GM08714 (cell line): ENCODE measurements at regions not wholly inside any gene's neighbourhood (a gene's known extent, or its start where the extent isn't known, plus 50 kb on each side); places are given as distances from the start of the nearest gene placed in this dataset.
"Not testable (repeated sequence)": the region's sequence is repeated elsewhere in the genome, so short reads cannot be mapped to it uniquely, and the experiment has no call there.

Experiments
- H3K4me3 ChIP-seq: fragments of 200-500 bp; sonication (Bioruptor generic); 2 replicates; pipeline ENCODE4 v1.5.1; 2014; ENCODE audit warnings: mild to moderate bottlenecking, low read length, inconsistent platforms
- ZNF274 ChIP-seq: IDR thresholded peaks from 2 replicates; pipeline ENCODE4 v1.6.1; 2012; ENCODE audit warnings: mild to moderate bottlenecking, low read depth, low read length

DNA sequence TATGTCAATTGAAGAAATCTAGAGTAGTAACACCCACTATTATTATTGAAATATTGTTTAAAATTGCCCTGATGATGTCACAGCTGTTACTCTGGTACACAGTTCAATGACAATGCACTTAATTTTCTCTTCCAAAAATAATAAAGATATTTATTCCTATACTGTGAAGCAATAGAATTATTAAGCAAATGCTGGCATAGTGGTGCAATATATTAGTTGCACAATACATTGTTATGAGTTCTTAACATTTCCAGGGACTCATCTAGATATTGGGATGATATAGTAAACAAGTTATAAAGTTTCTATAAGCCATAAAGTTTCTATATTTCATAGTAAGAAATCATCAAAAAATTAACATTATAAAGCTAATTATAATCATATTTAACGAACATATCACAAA, 897.8 kb downstream of the LRFN5 start:
- no peak overlapping the region for H3K4me3 ChIP-seq
- TF ChIP-seq ZNF274, result no peak

DNA sequence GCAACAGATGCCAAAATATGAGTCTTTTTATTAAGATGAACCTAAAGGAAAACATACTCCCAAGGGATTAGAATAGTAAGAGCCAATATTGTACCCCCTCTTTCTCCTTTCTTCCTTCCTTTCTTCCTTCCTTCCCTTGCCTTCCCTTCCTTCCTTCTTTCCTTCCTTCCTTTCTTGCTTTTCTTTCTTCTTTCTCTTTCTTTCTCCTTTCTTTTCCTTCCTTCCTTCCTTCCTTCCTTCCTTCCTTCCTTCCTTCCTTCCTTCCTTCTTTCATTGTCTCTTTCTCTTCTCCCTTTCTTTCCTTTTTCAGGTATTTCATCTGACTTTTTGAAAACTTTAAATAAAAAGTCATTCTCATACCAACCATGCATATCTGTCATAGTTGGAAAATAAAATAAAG, 892.5 kb downstream of the LRFN5 start:
- H3K4me3 ChIP-seq, result no peak overlapping the region
- no peak for TF ChIP-seq ZNF274

DNA sequence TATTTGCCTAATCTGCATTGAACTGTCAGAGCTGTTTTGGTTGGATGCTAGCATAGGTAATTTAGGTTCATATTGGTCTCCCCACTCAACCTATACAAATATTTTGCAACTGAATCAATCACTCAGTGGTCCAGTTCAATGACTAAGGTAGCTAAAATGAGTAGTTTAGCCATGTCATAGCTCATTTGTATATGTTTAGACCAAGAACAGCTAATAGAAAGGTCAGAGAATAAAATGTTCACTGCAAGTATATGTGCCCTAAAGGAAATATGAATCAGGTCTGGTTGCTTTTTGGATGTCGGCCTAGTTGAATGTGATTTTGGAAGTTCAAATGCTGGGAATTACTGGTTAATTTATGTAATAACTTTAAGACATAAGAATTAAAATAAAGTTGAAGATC, 883.9 kb downstream of the LRFN5 start:
- TF ChIP-seq ZNF274, result no peak
- no peak overlapping the region for H3K4me3 ChIP-seq

GRCh38 chr14:42488965-42489364, 882.3 kb downstream of the LRFN5 start:
- H3K4me3 ChIP-seq, result no peak overlapping the region
- TF ChIP-seq ZNF274, result no peak

DNA sequence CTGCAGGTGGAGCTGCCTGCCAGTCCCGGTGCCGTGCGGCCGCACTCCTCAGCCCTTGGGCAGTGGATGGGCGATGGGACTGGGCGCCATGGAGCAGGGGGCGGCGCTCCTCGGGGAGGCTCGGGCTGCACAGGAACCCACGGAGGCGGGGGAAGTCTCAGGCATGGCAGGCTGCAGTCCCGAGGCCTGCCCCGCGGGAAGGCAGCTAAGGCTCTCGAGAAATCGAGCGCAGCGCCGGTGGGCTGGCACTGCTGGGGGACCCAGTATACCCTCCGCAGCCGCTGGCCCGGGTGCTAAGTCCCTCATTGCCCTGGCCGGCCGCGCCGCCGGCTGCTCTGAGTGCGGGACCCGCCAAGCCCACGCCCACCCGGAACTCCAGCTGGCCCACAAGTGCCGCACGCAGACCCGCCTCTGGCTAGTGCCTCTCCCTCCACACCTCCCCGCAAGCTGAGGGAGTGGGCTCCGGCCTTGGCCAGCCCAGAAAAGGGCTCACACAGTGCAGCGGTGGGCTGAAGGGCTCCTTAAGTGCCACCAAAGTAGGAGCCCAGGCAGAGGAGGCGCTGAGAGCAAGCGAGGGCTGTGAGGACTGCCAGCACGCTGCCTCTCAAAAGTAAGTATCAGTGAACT, 875.8 kb downstream of the LRFN5 start:
- H3K4me3 ChIP-seq, result not testable (repeated sequence)

- H3K4me3 ChIP-seq, result not testable (repeated sequence)
Measured at GRCh38 chr14:42481714-42482113, 875.0 kb downstream of the LRFN5 start.

DNA sequence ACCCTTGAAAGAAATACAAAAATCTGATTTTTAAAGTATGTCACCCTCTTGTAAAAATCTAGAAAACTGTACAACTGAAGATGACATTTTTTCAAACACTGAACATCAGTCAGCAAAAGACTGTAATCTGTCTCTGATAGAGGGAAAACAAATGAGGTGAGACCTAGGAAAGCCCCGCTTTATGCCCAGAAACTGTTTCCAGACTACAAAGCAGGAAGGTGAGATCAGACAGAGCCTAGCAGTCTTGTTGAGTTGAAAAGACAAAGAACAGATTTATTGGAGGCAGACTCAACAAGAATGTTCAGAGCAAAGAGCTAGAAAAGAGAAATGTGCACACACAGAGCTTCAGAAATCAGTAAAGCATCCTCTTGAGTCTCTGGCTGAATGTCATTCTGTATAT, 873.6 kb downstream of the LRFN5 start:
- H3K4me3 ChIP-seq, result no peak overlapping the region
- no peak for TF ChIP-seq ZNF274

DNA sequence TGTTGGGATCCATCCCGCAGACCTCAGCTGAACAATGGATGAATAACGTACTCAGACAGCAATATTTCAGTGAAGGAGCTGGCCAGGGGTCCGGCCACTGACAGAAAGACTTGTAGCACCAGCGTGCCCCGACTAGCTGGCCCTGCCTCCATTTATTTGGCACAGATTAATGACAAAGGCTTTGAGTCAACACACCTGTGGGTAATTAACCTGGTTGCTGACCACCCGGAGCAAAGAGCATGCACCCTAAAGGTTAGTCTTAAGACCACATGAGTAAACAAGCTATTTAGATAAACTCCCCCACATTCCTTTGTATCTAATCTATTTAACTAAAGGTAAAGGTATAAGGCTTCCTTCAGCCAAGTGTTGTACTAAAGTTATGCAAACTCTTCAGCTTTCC, 868.6 kb downstream of the LRFN5 start:
- no peak for TF ChIP-seq ZNF274
- no peak overlapping the region for H3K4me3 ChIP-seq

- H3K4me3 ChIP-seq, result no peak overlapping the region
- no peak for TF ChIP-seq ZNF274
Measured at GRCh38 chr14:42470427-42470719, 863.7 kb downstream of the LRFN5 start.

DNA sequence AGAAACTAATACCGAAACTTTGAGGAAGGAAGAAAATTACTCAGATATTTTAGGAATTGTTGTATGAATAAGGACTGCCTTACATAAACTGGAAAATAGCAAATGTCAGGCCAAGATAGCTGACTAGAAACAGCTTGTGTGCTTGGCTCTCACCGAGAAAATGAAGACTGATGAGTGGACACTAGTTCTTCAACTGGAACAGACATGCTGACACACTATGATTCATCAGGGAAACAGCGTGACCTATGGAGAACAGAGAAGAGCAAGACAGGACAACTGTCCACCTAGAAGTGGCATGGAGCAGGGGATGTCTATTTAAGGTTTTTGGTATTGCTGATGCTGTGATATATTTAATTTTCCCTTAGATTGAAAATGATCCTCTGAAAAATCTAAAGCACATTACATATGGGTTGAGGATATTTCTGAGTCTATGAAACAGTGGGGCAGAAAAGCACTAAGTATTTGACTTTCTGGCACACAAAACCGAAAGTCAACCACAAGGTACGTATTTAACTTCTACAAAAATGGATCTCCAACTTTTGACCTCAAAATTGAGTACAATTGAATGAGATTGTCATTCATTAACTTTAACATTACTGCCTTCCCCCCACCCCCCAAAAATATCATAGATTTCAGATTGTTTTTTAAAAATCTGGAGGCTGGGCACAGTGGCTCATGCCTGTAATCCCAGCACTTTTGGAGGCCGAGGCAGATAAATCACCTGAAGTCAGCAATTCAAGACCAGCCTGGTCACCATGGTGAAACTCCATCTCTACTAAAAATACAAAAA, 863.2 kb downstream of the LRFN5 start:
- no peak overlapping the region for H3K4me3 ChIP-seq
- no peak for TF ChIP-seq ZNF274

- no peak for TF ChIP-seq ZNF274
- no peak overlapping the region for H3K4me3 ChIP-seq
Measured at GRCh38 chr14:42460673-42461072, 854.0 kb downstream of the LRFN5 start.

- TF ChIP-seq ZNF274, result no peak
- H3K4me3 ChIP-seq, result no peak overlapping the region
Measured at GRCh38 chr14:42459171-42459685, 852.6 kb downstream of the LRFN5 start.

DNA sequence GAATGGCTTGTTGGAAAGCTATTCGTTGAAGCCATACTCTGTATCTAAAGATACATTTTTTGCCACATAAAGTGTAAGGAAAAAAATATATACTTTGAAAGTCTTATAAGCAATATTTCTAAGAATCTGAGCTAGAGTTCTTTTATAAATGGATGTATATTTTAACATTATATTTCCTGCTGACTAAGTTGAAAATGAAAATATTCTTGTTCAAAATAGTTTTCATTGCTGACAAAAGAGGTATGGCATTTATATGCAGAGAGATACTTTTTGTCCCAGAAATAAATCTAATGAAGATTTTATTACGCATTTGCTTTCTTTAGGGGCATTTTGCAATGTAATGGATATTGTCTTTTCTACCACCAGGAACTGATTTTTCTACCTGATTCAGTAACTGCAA, 834.9 kb downstream of the LRFN5 start:
- TF ChIP-seq ZNF274, result no peak
- no peak overlapping the region for H3K4me3 ChIP-seq

GRCh38 chr14:42437809-42438208, 831.1 kb downstream of the LRFN5 start:
- H3K4me3 ChIP-seq, result no peak overlapping the region
- no peak for TF ChIP-seq ZNF274

GRCh38 chr14:42429401-42429800, 822.7 kb downstream of the LRFN5 start:
- no peak for TF ChIP-seq ZNF274
- no peak overlapping the region for H3K4me3 ChIP-seq

GRCh38 chr14:42428996-42429395, 822.3 kb downstream of the LRFN5 start:
- H3K4me3 ChIP-seq, result no peak overlapping the region
- no peak for TF ChIP-seq ZNF274
